ENCODE measurements at regions not wholly inside any gene's neighbourhood (a gene's known extent, or its start where the extent isn't known, plus 50 kb on each side); places are given as distances from the start of the nearest gene placed in this dataset.

- Histone ChIP-seq H2AK5ac (ENCODE audit: low read depth, low read length) (no peak overlapping the region), H3K56ac (ENCODE audit: extremely low read depth, insufficient read depth, low read length) (no peak overlapping the region), H2BK20ac (ENCODE audit: low read depth, low read length) (no peak overlapping the region), H3K79me1 (ENCODE audit: low read depth in 1 of 2, low read length in 2 of 2) (no peaks in the 10 kb centered on the region), H3K23ac (ENCODE audit: low read depth, low read length) (no peak overlapping the region), H3K18ac (ENCODE audit: low read depth, low read length) (no peak overlapping the region), H3K9me1 (ENCODE audit: insufficient read depth, low read length) (no peaks in the 10 kb centered on the region), H3K27ac (ENCODE audit: insufficient read depth, low read length) (no peak overlapping the region), H3K36me3 (ENCODE audit: control insufficient read depth, insufficient read depth, low read length) (no peaks in the 10 kb centered on the region), H3K9ac (ENCODE audit: low read depth, low read length) (no peak overlapping the region), H3K4ac (ENCODE audit: low read depth, low read length) (no peak overlapping the region), H4K91ac (ENCODE audit: insufficient read depth, low read depth, low read length) (no peak overlapping the region), H2BK15ac (ENCODE audit: low read depth, low read length) (no peak overlapping the region), H4K8ac (ENCODE audit: low read depth in 2 of 2, low read length in 2 of 2) (no peak overlapping the region), H3K4me1 (ENCODE audit: control insufficient read depth, insufficient read depth, low read length) (no peaks in the 10 kb centered on the region), H2BK120ac (ENCODE audit: low read depth, low read length) (no peak overlapping the region), H3K4me3 (ENCODE audit: insufficient read depth, low read depth, low read length) (no peak overlapping the region), H2AFZ (replicated peaks; ENCODE audit: low read length, poor library complexity) (no peak overlapping the region), H3K9me3 (ENCODE audit: control insufficient read depth, insufficient read depth, low read length) (peaks cover 2% of the 10 kb centered on the region; the same call in 1 of the 2 replicates), H3K4me2 (ENCODE audit: low read depth, low read length) (no peak overlapping the region), H4K5ac (ENCODE audit: low read depth, low read length) (no peak overlapping the region), H2BK5ac (ENCODE audit: low read depth, low read length, poor library complexity, severe bottlenecking) (no peak overlapping the region), H2AK9ac (replicated peaks; ENCODE audit: low read depth, low read length, poor library complexity) (no peak overlapping the region), H3K14ac (replicated peaks; ENCODE audit: low read depth, low read length) (no peak overlapping the region), H3K27me3 (ENCODE audit: control insufficient read depth, insufficient read depth, low read length) (no peaks in the 10 kb centered on the region), H4K20me1 (ENCODE audit: insufficient read depth, low read length) (no peaks in the 10 kb centered on the region)
- no peak for TF ChIP-seq NFE2L2 (IDR thresholded peaks at IDR 0.05; ENCODE audit: low read depth, low read length)
- TF ChIP-seq MAZ (IDR thresholded peaks at IDR 0.05; ENCODE audit: borderline replicate concordance, low read depth, low read length), result no peak
- no peak for TF ChIP-seq SMC3 (IDR thresholded peaks at IDR 0.05; ENCODE audit: low read depth, low read length)
- TF ChIP-seq POLR2A (IDR thresholded peaks at IDR 0.05; ENCODE audit: low read depth, low read length), result no peak
- no peak for TF ChIP-seq CTCF (conservative IDR thresholded peaks at IDR 0.05; ENCODE audit: low read depth, low read length)
- TF ChIP-seq MXI1 (IDR thresholded peaks at IDR 0.05; ENCODE audit: borderline replicate concordance, low read depth, low read length), result no peak
- no peak for TF ChIP-seq ELK1 (IDR thresholded peaks at IDR 0.05; ENCODE audit: borderline replicate concordance, low read depth, low read length)
- no peak for TF ChIP-seq MAFK (IDR thresholded peaks at IDR 0.05; ENCODE audit: low read depth, low read length)
- TF ChIP-seq USF2 (IDR thresholded peaks at IDR 0.05; ENCODE audit: low read depth, low read length), result no peak
- no peak for TF ChIP-seq FOS (IDR thresholded peaks at IDR 0.05; ENCODE audit: low read depth, low read length)
- no peak for TF ChIP-seq CEBPB (IDR thresholded peaks at IDR 0.05; ENCODE audit: low read depth, low read length)
- TF ChIP-seq RCOR1 (IDR thresholded peaks at IDR 0.05; ENCODE audit: insufficient replicate concordance, low read length), result no peak
- no peak for TF ChIP-seq RAD21 (IDR thresholded peaks at IDR 0.05; ENCODE audit: low read length)
- no peak for TF ChIP-seq RFX5 (IDR thresholded peaks at IDR 0.05; ENCODE audit: low read depth, low read length)
- TF ChIP-seq CHD1 (IDR thresholded peaks at IDR 0.05; ENCODE audit: low read depth, low read length), result no peak
- dilution Hi-C loops (cut with HindIII; ENCODE audit: low sequenced_read_pairs, unreplicated experiment) (no loop called here), in situ Hi-C loops (cut with MboI; ENCODE audit: low sequenced_read_pairs) (no loop called here), intact Hi-C loops (cut with micrococcal nuclease) (no loop called here)
- ChIA-PET CTCF (no interaction called here), POLR2A (ENCODE audit: unreplicated experiment) (no interaction called here)
- BruUV-seq (replicated peaks), result no TSS peak
- DNase-seq (no peak), ATAC-seq (ENCODE audit: low read depth) (no peak)
Observed at GRCh38 chr10:107616031-107616430, 451.5 kb upstream of the SORCS1 start.

All from IMR-90 (cell line).